GM12872 (cell line): ENCODE measurements at regions not wholly inside any gene's neighbourhood (a gene's known extent, or its start where the extent isn't known, plus 50 kb on each side); places are given as distances from the start of the nearest gene placed in this dataset.

Experiments used
- TF ChIP-seq, protein P1 (sequence below): IDR thresholded peaks from 3 replicates; pipeline ENCODE4 v1.5.1; 2011; ENCODE audit warnings: low read depth, mild to moderate bottlenecking, low read length, moderate library complexity; ENCODE audit not compliant: insufficient read depth

DNA sequence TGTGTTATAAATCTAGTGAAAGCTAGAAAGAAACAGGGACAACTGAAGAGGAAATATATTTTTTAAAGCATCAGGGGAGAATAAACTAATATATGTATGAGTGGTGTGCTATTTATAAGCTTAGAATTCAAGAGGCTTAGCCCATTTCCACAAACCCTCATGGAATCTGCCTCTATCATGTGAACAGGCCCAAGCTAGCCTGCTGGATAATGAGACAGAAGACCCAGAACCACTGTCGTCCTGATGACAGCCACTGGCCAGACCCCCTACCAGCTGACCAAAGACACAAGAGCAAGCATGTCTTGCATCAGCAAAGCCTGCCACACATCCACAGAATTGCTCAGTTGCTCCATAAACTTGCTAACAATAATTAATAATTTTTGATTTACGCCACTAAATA, 382.3 kb upstream of the NXPH2 start:
- TF ChIP-seq, protein P1, sequence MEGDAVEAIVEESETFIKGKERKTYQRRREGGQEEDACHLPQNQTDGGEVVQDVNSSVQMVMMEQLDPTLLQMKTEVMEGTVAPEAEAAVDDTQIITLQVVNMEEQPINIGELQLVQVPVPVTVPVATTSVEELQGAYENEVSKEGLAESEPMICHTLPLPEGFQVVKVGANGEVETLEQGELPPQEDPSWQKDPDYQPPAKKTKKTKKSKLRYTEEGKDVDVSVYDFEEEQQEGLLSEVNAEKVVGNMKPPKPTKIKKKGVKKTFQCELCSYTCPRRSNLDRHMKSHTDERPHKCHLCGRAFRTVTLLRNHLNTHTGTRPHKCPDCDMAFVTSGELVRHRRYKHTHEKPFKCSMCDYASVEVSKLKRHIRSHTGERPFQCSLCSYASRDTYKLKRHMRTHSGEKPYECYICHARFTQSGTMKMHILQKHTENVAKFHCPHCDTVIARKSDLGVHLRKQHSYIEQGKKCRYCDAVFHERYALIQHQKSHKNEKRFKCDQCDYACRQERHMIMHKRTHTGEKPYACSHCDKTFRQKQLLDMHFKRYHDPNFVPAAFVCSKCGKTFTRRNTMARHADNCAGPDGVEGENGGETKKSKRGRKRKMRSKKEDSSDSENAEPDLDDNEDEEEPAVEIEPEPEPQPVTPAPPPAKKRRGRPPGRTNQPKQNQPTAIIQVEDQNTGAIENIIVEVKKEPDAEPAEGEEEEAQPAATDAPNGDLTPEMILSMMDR, result no peak

DNA sequence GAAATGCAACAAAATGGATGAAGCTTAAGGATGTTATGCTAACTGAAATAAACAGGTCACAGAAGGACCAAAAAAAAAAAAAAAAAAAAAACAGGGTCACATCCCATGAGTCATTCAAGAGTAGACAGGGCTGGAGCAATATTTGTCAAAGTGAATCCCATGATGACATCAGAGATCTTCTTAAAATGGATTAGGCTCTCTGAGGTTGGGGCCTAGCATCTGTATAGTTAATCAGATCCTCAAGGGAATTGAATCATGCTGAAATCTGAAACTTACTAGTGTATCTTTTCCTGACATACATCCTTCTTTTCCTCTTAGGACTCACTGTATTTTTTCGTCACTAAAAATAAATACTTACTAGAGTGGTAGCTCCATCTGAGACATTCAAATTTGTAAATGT, 380.6 kb upstream of the NXPH2 start:
- TF ChIP-seq, protein P1, result no peak

DNA sequence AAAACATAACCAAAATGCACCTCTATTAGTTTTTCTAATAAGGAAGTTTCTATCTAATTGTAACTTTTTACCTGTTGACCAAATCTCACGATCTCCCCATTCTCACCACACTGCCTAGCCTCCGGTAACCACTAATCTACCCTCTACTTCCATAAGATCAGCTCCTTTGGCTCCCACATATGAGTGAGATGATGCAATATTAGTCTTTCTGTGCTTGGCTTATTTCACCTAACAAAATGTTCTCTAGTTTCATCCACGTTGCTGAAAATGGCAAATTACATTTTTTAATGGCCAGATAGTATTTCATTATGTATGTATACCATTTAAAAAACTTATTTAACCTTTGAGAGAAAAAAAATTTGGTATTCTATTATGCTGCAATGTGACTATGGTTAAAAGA, 379.0 kb upstream of the NXPH2 start:
- TF ChIP-seq, protein P1, result no peak

DNA sequence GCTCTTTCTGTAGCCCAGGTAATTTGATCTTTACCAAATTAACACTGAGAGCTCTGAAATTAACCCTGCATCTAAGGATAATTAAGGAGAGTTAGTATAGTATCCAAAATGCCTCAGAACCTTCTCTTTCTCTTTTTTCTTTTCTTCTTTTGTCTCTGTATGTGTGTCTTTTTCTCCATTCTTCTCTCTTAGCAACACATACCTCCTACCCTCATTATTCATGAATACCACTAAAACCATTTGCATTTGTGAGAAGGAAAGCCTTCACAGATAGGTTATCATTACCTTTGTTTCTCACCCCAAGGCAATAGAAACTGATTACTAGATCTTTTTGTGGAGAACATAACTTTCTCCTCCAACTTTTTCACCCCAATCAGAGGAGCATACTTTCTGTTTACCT, 376.5 kb upstream of the NXPH2 start:
- TF ChIP-seq, protein P1, result no peak

DNA sequence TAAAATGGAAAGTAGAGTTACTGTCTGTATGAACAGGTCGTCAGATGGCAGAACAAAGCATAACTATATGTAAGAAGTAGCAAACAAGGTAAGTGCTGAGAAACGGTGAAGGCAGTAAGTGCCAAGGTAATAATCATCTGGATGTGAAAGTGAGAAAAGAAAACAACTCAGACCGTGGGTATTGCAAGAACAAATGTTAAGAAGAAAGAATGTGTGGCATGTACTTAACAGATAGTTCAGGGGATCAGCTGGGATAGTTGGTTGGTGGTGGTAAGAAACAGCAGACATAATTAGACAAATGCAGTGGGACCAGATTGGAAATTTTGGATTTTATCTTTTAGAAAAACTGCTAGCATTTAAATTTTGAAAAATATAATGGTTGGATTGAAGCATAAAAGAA, 375.8 kb upstream of the NXPH2 start:
- TF ChIP-seq, protein P1, result no peak

DNA sequence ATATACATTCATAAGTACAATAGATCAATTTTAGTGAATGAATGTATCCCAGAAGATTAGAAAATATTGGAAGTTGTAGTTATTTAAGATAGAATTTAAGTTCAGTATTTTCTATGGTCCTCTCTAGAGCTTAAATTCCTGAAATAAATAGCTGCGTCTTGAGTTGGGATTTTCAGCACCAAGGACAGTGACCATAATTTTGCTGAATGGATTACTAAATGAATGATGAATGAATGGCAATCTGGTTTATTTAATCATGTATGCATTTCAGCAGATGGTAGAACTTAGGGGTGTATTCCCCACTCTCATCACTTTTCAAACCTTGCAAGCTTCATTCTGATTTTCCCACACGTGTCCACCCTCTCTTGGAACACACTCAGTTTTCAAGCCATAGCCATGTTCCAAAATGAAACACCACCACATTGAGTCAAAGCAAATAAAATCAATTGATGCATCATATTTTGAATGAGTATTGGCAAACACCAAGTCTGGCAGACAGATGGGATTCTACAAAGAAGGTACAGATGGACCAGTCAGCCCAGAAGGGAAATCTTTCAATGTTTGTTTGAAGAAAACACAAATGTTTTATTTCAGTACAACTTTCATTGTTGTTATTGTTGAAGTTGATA, 362.2 kb upstream of the NXPH2 start:
- TF ChIP-seq, protein P1, result no peak

DNA sequence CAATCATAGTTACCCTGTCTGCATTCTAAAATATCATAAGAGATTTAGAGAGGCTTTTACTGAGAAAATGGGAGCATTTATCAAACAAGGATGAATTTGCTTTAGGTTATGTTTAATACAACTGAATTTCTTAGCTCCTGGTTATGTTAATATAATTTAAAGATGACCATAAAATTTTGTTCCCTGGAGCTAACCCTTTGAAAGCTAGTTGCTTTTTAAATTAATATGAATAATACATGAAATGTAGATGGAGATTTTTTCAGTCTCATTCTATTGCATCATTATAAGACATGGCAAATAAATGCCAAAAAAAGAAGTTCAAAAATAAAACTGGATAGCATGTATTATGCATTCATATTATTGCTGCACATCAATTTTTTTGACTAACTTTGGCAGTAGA, 344.1 kb upstream of the NXPH2 start:
- TF ChIP-seq, protein P1, result no peak
